ENCODE measurements at regions not wholly inside any gene's neighbourhood (a gene's known extent, or its start where the extent isn't known, plus 50 kb on each side); places are given as distances from the start of the nearest gene placed in this dataset.
A peak's percentile ranks its signal among the peaks of the same experiment; 100 is the strongest.
"Not testable (repeated sequence)": the region's sequence is repeated elsewhere in the genome, so short reads cannot be mapped to it uniquely, and the experiment has no call there.

DNA sequence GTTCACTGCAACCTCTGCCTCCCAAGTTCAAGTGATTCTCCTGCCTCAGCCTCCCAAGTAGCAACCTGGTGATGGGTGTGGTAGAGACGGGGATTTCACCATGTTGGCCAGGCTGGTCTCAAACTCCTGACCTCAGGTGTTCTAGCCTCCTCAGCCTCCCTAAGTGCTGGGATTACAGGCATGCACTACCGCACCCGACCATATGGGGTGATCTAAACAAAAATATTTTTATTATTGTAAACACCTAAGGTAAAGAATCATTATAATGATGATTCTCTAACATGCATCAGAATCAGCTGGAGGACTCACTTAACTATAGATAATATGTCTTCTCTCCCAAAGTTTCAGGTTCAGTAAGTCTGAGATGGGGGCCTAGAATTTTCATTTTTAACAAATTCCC is 96.2 kb upstream of the ALG10 start:
- Histone ChIP-seq H3K36me3 (replicated peaks; ENCODE audit: control insufficient read depth, insufficient read depth, low read length) (no peaks in the 10 kb centered on the region), H3K4me3 (ENCODE audit: insufficient read depth, low read depth, low read length) (no peak overlapping the region), H3K27me3 (ENCODE audit: control insufficient read depth, insufficient read depth, low read length) (no peaks in the 10 kb centered on the region)
- DNase-seq, result no peak

DNA sequence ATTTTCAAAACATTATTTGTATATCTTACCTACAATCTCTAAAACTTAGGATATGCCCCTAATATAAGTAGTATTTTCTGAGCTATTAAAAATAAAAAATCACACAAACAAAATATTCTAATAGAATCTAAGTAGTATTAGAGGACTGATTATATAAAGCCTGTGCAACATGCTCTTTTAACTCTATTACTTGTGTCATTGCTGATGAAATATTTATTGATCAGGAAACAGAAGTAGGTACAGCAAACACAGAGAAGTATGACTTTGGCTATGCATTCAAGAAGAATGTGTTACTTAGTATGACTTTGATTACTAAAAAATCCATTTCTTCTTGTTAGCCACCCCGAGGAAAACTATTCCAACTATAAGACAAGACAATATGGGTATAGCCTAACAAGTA is 84.6 kb upstream of the ALG10 start:
- not testable (repeated sequence) for H3K27me3 ChIP-seq (ENCODE audit: control insufficient read depth, insufficient read depth, low read length); H3K4me3 ChIP-seq (ENCODE audit: insufficient read depth, low read depth, low read length); DNase-seq; H3K36me3 ChIP-seq (replicated peaks; ENCODE audit: control insufficient read depth, insufficient read depth, low read length)

DNA sequence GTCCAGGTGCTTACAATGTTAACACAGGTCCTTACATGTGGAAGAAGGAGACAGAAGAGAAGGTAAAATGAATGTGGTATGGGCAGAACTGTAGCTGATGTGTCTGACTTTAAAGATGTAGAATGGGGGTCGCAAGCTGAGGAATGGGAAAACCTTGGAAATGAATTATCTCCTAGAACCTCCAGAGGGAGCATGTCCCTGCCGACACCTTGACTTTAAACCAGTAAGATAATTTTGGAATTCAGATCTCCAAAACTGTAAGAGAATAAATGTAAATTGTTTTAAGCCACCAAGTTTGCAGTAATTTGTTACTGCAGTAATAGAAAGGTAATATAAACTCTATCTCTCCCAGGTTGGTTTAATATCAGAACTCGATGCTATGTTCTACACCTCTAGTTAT is 80.1 kb upstream of the ALG10 start:
- Histone ChIP-seq H3K36me3 (replicated peaks; ENCODE audit: control insufficient read depth, insufficient read depth, low read length) (no peaks in the 10 kb centered on the region), H3K4me3 (ENCODE audit: insufficient read depth, low read depth, low read length) (no peak overlapping the region), H3K27me3 (ENCODE audit: control insufficient read depth, insufficient read depth, low read length) (no peaks in the 10 kb centered on the region)
- peak; percentile 5 for DNase-seq

DNA sequence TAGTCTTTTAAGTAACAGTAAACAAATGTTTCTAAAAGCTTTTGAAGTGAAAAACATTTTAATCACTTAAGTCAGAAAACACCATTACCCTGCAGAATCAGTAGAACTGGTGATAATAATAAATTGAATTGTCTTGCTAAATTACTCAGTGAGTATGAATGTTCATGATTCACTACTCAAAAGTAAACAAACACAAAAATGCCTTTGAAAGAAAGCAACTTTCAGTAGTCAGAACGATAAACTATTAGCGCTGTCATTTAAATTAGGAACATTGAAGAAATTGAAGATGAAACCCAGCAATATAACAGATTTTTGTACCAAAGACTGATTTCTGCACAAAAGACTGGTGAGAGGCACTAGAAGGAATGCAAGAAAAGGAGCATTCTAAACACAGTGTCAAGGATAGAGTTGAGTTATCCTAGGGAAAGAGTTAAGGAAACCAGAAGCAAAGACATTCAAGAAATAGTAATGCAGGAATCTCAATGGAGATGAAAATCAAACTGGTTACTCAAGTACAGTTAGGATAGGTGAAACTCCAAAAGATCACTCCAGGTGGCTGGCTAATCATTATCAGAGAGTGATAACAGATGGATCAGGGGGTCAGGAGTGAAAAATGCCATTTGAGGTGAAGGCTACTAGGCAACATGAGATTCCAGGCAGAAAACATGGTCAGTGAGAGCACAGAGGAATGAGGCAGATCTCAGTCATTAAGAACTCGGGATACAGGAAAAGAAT is 77.4 kb upstream of the ALG10 start:
- Histone ChIP-seq H3K4me3 (ENCODE audit: insufficient read depth, low read depth, low read length) (no peak overlapping the region), H3K27me3 (ENCODE audit: control insufficient read depth, insufficient read depth, low read length) (no peaks in the 10 kb centered on the region), H3K36me3 (replicated peaks; ENCODE audit: control insufficient read depth, insufficient read depth, low read length) (no peaks in the 10 kb centered on the region)
- no peak for DNase-seq

DNA sequence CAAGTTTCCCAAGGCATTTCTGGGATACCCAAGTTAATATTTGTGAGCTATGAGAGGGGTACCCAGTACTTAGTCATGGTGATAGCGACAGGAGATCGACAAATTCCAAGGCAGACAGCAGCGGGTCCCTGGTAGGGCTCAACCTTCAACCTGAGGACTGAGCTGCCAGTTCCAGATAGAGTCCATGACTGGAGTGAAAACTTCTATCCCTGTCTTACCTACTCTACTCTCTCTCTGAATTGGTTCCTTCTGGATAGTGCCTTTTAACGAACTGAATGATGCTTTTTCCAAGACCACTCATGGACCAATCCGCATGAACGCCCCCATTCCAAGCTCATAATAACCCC is 76.9 kb upstream of the ALG10 start:
- H3K36me3 ChIP-seq (replicated peaks; ENCODE audit: control insufficient read depth, insufficient read depth, low read length), result no peaks in the 10 kb centered on the region
- no peaks in the 10 kb centered on the region for H3K27me3 ChIP-seq (ENCODE audit: control insufficient read depth, insufficient read depth, low read length)
- H3K4me3 ChIP-seq (ENCODE audit: insufficient read depth, low read depth, low read length), result no peak overlapping the region
- DNase-seq, result no peak

DNA sequence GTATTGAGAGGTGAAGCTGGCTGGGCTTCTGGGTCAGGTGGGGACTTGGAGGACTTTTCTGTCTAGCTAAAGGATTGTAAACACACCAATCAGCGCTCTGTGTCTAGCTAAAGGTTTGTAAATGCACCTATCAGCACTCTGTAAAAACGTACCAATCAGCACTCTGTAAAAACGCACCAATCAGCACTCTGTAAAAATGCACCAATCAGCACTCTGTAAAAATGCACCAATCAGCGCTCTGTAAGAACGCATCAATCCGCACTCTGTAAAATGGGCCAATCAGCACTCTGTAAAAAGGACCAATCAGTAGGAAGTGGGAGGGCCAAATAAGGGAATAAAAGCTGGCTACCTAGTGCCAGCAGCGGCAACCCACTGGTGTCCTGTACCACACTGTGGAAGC is 56.1 kb upstream of the ALG10 start:
- H3K27me3 ChIP-seq (ENCODE audit: control insufficient read depth, insufficient read depth, low read length); H3K36me3 ChIP-seq (replicated peaks; ENCODE audit: control insufficient read depth, insufficient read depth, low read length); DNase-seq; H3K4me3 ChIP-seq (ENCODE audit: insufficient read depth, low read depth, low read length): not testable (repeated sequence)

DNA sequence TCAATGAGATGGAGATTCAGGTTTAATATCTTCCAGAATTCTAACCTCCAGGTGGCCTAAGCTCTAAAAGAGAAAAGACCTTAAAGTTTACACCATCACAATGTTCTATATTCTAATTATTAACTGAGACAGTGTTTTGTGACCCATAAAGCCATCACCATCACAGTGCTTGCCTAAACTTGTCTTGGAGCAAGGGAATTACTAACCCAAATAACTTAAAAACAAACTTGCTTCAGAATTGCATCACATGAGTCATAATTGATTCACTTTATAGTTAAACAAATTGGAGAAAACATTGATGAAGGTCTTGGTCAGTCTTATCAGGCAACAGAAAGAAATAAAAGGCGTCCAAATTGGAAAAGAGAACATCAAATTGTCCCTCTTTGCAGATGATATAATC is 54.5 kb upstream of the ALG10 start:
- H3K27me3 ChIP-seq (ENCODE audit: control insufficient read depth, insufficient read depth, low read length), result no peaks in the 10 kb centered on the region
- H3K4me3 ChIP-seq (ENCODE audit: insufficient read depth, low read depth, low read length), result no peak overlapping the region
- DNase-seq, result no peak
- H3K36me3 ChIP-seq (replicated peaks; ENCODE audit: control insufficient read depth, insufficient read depth, low read length), result no peaks in the 10 kb centered on the region
